ENCODE measurements at regions not wholly inside any gene's neighbourhood (a gene's known extent, or its start where the extent isn't known, plus 50 kb on each side); places are given as distances from the start of the nearest gene placed in this dataset.

DNA sequence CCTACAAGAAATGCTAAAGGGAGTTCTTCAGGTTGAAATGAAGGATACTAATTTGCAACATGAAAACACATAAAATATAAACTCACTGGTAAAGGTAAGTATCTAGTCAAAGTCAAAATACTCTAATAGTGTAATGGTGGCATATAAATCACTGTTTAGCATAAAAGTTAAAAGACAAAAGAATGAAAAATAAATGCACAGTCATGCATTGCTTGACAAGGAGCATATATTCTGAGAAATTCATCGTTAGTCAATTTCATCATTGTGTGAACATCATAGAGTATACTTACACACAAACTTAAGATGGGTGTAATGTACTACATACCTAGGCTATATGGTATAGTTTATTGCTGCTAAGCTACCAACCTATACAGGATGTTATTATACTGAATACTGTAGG is 194.4 kb upstream of the PDE5A start:
- TF ChIP-seq, protein P1, sequence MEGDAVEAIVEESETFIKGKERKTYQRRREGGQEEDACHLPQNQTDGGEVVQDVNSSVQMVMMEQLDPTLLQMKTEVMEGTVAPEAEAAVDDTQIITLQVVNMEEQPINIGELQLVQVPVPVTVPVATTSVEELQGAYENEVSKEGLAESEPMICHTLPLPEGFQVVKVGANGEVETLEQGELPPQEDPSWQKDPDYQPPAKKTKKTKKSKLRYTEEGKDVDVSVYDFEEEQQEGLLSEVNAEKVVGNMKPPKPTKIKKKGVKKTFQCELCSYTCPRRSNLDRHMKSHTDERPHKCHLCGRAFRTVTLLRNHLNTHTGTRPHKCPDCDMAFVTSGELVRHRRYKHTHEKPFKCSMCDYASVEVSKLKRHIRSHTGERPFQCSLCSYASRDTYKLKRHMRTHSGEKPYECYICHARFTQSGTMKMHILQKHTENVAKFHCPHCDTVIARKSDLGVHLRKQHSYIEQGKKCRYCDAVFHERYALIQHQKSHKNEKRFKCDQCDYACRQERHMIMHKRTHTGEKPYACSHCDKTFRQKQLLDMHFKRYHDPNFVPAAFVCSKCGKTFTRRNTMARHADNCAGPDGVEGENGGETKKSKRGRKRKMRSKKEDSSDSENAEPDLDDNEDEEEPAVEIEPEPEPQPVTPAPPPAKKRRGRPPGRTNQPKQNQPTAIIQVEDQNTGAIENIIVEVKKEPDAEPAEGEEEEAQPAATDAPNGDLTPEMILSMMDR (IDR thresholded peaks at IDR 0.05), result no peak
- no peak for TF ChIP-seq POLR2A (IDR thresholded peaks at IDR 0.05)
